ENCODE measurements at regions not wholly inside any gene's neighbourhood (a gene's known extent, or its start where the extent isn't known, plus 50 kb on each side); places are given as distances from the start of the nearest gene placed in this dataset.

DNA sequence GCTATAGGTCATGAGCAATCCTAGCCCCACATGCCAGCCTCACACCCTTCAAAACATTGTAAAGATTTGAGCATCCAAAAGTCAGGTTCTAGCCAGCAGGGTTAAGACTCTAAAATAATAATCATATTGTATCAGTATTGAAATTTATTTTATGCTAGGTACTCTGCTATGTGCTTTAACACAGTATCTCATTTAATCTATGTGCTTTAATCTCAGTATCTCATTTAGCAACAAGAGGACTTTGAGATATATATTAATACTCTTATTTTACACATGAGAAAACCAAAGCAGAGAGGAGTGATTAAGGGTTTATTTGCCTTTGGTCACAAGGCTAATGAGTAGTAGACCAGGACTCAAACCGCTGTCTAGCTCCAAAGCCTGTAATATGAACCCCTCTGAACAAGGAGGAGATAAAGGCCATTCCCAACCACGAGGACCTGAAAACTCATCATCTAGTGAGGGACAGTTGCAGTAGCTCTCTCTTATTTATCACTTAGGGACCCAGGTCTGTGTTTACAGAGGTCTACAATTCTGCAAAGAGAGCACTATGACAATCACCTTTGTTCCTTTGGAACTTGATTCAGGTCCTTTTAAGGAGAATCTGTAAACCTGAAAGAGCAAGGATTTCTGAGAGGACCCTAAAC is 116.5 kb upstream of the SERTAD2 start:
- DNase-seq: no peak

DNA sequence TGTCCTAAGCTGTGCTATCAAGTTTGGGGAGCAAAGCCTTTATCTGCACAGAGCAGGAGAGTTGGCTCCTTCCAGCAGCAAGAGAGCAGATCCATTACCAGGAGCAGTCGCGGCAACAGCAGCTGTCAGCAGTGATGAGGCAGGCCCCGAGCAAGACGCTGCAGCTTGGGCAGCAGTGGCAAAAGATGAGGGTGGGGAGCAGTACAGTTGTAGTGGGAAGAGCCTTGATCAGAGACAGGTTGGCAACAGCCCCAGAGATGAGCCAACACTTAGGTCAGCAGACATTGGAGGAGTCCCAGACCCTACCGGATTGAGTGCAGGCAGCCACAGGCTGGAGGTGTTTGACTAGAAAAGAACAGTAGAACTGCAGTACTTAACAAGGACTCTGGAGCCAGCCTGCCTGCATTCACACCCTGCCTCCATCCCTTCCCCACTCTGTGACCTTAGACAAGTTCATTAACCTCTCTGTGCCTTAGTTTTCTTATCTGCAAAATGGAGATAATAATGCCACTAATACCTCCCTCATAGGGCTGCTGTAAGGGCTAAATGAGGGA is 117.1 kb upstream of the SERTAD2 start:
- no peak for DNase-seq

DNA sequence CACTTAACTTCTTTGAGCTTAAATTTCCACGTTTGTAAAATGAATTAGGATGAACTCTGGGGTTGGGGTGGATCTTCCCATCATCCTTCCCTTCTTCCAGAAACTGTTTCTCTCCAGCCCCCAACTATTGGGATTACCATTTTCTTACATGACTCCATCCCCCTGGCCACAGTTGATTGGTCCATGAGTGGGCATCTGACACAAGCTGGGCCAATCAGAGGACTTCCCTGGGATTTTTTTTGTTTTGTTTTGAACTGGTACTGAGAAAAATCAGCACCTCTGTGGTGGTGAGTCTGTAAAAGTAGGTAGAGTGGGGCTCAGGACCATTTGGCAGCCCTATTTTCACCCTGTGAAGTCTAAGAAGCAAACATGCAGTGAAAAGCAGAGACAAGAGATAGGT is 118.0 kb upstream of the SERTAD2 start:
- DNase-seq: no peak

DNA sequence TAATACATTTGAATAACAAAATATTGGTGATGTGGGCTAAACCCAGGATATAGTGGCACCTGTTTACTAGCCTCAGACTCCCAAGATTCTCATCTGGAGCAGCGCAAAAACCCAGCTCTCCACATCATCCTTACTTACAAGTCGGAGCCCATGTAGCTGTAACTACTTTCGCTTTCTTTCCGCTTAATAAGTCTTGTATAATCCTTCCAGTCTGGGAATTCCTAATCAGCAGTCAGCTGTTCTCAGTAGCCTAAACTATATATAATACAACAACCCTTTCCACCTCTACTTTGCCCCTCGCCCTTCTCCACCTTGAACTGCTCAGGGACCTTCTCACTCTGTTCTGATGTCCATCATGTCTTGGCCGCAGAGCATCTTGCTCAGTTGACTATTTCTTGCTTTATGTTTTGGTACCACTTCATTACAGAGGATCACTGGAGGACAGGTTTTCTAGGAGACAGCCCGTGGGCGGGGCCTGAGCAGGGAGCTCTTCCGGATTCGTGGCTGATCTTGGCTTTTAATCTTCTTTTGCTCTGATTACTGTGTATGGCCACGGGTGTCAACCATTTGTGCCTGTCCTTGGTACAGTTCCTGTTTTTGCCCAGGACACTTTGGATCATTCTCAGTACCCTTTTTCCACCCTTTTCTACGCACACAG is 119.9 kb upstream of the SERTAD2 start:
- DNase-seq: peak; percentile 93

DNA sequence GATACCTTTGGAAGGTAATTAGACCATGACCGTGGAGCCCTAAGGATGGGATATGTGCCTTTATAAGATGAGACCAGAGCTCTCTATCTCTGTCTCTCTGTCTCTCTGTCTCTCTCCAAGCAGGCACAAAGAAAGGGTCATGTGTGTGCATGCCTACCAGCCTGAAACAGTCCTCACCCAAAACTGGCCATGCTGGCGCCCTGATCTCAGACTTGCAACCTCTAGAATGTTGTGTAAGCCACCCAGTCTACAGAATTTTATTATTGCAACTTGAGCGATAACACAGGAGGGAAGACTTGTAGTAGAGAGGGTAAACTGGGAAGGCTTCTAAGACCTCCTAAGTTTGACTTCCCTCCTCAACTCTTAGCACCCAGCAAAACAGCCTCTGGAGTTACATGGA is 124.1 kb upstream of the SERTAD2 start:
- DNase-seq: no peak

DNA sequence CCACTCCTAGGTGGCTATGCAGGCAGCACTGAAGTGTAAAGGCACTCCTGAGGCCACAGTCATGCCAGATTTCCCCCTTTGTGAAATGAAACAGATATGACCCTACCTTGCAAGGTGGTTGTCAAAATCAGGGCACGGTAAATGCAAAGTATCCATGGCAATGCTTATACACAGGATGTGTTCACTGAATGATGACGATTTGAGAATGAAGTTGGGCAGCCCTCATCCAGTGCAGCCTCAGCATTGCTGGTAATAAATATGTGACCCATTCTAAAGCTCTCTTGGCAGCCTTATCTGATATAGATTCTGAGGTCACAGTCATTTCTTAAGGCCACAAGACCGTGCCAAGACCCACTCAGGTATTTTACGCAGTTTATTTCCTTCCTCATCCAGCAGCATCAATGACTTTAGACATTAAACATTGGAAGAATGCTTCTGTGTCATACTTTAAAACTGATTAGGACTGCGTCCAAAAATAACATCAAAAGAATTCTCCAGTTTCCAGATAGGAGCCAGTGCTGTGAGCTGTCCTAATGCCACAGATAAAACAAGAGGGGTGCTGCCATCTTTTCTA is 125.5 kb upstream of the SERTAD2 start:
- DNase-seq: no peak

DNA sequence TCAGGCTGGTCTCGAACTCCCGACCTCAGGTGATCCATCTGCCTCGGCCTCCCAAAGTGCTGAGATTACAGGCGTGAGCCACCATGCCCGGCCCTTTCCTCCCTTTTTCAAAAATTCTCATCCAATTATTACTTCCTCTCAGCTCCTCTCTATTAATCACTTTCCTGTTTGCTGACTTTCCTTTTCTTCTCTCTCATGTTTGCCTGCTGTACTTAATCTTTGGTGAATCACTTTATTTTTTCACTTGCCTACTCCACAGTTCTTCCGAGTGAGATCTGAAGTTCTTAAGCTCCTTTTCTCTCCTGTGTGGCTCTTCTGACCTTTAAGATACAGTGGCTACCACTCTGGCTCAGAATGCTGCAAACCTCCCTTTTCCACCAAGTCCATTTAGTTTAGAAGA is 126.3 kb upstream of the SERTAD2 start:
- no peak for DNase-seq

DNA sequence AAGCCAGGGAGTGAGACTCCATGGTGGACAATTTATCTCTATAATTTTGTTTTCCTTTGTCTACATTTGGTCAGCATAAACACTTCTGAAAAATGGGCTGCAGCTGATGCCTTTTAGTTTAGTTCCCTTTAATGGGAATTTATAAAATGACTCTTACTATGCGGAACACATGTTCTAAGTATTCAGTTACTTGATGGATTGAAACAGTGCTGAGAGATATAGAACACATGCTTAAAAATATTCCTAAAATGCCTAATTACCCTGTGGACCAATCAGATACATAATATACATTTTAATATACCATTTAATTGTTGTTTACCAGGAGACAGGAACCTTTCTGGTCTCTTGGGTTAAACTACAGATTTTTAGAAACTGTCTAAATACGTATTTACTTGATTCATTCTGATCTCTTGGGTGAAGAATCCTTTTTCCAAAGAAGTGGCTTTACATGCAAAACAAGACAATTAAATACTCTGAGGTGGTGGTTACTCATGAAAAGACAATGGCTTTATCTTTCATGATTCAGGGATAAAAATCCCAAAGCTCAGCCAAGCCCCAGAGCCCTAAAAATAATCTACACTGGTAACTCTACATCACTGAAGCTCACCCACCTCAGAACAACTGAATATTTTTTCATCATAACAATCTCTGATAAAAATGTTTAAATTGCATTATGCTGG is 128.1 kb upstream of the SERTAD2 start:
- DNase-seq: no peak

DNA sequence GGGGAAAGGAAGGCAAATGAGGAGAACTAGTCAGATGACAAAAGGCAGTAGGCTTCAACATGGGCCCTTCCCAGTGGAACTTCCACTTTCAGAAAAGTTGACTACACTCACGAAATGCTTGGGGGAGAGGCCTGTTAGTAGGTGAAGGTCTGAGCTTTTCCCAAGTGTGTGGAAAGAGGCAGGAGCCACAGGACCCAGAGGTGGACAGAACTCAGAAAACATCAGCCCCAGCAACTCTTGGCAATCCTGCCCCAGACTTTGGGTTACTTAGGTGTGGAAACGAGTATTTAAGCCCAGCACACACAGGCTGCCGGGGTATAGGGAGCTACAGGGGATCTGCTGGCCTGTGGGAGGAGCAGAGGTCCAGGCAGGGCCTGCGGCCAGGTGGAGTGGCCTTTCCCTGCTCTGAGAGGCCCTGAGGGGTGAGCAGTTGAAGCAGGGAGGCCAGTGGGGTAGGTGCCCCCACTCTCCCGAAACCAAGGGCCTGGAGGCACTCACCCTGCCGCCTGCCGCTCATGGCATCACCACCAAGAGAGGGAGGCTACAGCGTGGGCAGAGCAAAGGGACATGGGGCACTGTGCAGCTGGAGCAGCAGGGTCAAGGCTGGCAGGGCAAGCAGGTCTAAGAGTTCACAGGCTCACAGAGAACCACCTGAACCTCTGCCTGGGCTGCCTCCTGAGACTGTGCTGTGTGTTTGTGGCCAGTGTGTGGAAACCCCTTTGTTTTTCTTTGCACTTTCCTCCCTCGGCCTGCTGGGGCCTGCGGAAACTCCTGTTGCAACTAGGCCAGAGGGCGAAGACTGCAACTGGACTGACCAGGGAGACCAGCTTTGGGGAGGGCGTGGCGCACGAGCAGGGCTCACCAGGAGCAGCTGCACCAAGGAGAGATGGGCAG is 130.7 kb upstream of the SERTAD2 start:
- no peak for DNase-seq

DNA sequence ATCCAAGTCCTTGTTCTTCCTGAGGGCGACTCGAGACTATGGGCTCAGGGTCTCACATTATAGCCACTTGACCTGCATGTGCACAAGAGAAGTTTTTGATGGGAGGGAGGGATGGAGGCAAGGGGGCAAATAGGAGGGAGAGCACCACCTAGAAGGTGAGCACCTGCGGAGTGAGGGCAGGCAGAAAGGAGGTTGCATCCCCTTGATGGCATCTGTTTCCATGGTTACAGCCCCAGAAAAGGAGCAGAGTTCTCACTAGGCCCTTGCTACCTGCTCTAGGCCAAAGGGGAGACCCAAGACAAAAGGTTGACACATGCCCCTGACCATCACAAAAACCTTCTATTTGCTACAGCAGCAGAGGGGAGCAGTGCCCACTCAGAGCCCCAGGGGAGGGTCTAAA is 131.5 kb upstream of the SERTAD2 start:
- no peak for DNase-seq

DNA sequence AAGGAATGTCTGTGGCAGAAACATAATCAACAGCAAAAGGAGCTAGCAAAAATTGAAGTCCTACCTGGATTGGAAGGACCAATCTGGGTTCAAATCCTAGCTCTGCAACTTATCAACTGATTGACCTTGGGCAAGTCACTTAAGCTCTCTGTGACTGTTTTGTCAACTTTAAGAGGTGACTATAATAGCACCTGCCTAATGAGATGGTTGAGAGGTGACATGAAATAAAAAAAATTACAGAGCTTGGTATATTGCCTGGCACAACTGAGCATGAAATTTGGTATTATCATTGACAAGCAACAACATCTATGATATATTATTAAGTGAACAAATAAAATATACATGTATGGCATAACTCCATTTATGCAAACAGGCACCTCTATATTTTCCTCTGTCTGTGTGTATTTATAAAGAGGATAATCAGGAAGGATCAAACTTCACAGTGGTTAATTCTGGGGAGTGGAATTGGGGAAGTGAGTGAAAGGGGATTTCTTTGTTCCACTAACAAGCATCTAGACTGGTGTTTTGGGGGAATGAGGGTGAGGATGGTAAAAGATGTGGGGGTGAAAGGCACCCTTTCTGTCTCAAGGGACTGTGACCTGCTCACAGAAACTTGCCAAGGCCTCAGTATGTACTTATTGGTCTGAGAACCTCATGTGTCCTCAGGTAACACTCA is 132.8 kb upstream of the SERTAD2 start:
- no peak for DNase-seq

DNA sequence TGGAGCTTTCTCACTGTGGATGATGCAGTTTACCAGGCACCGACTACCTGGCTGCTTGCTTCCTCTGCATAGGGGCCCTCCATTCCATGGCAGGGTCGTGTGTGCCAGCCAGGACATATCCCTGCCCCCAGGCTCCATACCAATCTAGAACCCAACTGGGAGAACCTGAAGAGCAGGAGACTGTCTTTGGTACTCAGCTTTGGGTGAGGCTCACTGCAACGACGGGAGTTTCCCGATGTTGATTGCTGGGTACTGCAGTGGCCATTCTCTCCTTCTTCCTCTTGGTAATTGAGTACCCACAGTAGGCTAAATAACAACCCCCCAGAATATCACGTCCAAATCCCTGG is 133.3 kb upstream of the SERTAD2 start:
- DNase-seq: no peak

DNA sequence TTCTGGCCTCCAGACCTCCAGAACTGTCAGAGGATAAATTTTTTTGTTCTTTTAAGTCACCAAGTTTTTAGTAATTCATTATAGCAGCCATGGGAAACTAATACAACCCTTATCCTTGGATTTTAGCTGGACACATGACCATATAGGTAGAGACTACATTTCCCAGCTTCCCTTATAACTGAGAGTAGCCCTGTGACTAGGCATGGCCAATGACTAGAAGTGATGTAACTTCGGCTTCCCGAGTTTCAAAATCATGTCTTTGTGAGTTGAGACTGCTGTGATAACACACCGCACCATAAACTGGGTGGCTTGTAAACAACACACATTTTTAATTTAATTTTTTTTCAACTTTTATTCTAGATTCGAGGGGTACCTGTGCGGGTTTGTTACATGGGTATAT is 134.0 kb upstream of the SERTAD2 start:
- no peak for DNase-seq

DNA sequence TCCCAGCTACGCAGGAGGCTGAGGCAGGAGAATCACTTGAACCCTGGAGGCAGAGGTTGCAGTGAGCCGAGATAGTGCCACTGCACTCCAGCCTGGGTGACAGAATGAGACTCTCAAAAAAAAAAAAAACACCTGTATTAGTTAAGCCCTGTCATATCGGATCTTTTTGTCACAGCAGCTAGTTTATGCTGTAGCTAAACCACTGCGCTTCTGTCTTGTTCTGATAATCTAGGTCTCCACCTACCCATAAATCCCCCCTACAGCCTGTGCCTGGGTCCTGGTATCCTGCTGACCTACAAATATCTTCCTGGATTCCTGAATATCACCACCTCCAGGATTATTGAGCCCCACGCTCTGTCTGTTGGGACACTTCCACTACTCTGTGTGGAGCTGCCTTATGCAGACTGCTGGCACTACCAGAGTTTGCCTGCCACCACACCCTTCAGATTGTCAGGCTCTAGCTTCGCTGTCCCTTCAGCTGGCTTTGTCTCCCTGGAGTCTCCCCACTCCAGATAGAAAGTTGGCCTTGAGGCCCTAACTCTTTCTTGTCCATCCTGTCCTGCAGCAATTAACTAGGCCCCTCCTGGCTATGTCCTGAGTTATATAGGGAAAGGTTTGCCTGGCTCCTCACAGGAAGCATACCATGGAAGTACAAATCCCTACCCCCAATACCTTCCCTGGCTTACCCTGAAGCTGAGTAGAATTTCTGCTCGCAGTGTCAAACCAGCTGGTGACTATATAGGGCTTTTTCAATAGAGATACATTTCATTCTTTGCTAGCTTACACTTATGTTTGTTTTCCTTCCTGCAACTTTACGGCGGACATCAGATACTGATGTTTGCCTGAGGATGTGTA is 136.0 kb upstream of the SERTAD2 start:
- no peak for DNase-seq

DNA sequence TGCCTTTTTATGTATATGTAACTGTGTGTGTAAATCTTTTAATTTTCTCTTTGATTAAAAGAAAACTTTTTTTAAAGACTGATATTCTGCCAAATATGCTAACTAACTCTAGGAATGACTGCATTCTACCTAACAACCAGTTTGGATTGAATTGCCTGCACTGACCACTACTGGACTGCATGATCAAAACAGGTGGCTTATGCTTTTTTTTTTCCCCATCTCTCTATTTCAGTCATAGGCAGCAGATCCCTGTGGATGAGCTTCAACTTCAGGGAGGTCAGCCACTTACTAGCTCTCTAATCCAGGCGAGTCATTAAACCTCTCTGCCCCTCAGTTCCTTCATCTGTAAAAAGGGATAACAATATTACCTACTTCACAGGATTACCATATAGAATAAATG is 138.6 kb upstream of the SERTAD2 start:
- peak; percentile 47 for DNase-seq

DNA sequence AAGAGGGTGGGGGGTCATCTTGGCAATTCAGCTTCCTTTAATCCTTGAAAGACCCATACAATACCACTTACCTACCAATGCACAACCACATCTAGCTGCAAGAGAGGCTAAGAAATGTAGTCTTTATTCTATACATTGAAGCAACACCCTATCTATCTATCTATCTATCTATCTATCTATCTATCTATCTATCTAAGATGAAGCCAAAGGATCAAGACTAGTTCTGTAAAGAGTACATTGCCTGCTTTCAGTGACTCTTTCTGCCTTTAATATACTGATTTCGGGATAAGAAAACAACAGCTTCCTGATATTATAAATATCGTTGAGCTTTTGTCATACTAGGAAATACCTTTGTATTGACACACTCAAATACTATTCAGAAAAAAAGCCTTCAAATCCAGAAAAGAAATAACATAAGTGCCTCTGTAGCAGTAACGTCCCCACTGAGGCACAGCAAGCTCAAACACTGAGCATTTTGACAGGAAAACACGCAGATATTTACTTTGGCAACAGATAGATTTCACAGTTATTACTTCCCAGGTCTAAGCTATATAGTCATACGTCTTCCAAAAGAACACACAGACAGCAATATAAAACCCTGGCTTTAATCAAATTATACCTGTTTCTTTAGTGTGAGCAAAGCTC is 139.4 kb upstream of the SERTAD2 start:
- DNase-seq: no peak

DNA sequence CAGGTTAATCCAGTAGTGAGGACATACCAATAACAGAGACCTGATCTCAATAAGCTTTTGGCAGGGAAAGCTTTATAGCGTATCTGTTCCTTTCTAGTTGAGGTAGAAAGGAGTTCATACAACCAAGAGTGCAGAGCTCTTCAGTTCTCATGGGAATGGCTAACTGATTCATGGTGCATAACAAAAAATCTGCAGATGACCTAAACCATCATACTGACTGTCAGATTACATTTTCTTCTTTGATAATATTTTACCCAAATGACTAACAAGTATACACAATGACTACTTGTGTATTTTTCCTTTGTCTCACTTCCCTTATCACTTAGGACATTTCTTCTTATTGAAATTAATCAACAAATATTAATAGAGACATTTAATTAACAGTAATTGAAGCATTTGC is 140.0 kb upstream of the SERTAD2 start:
- no peak for DNase-seq

DNA sequence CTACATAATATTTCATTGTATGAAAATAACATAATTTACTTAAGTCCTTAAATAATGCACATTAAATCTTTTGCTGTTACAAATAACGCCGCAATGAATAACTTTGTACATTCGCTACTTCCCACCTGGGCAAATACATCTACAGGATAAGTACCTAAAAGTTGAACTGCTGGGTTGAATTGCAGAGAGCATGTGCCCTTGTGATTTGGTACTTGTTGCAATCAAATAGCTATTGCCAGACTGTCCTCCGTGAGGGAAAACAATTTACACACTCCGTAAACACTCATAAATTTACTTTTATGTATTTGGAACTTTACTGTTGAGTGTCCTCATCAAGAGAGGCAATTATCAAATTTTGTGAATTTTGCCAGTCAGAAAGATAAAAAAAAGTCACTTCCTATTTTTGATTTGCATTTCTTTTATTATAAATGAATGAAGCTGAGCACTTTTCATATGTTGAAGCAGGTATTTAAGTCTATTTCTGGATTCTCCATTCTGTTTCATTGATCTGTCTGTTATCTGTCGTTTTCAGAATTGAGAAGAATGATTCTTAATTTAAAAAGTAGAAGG is 140.8 kb upstream of the SERTAD2 start:
- DNase-seq: no peak

DNA sequence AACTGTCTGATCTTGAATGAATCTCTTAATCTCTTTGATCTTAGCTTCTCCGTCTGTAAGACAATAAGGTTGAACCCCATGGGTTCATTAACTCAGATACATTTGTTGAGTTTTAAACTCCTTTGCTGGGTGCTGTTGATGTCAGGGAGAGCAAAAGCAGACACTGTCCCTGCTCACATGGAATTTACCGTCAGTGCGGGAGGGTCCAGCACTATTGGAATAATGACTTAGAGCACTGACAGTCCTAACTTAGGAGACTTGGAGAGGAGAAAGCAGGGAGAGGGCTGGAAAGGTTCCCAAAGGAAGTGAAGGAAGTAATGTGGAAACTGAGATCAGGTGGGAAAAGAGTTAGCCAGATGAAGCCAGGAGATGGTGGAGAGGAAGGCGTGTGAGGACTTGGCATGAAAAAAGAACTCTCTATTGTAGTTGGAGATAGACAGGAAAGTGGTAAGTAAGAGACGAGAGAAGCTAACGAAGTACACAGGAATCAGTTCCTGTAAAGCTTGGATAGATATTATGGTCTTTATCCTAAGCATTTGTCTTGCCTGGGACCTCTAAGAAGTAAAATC is 141.4 kb upstream of the SERTAD2 start:
- no peak for DNase-seq

DNA sequence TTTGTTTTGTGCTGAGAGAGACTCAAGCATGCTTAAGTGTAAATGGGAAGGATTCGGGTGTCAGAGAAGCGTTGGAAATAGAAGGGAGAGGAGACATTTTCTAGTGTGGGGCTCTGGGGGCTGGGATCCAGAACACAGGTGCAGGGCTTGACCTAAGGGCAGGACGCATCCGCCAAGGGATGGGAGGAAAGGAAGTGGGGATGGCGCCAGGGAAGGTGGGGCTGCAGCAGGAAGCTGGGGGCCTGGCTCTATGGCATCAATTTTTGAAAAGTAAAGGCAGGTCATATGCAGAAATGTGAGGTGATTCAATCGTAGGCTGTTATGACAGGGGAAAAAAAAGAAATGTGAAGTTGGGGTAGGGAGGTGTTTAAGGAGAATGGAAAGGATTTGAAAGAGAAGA is 143.2 kb upstream of the SERTAD2 start:
- DNase-seq: no peak
